ENCODE measurements at regions not wholly inside any gene's neighbourhood (a gene's known extent, or its start where the extent isn't known, plus 50 kb on each side); places are given as distances from the start of the nearest gene placed in this dataset.

GRCh38 chr14:50007123-50007903 lies 109.1 kb downstream of the VCPKMT start:
- TF ChIP-seq POLR2AphosphoS5 (IDR thresholded peaks at IDR 0.05; ENCODE audit: borderline replicate concordance, low read depth, low read length), result no peak
- TF ChIP-seq EZH2 (IDR thresholded peaks at IDR 0.05), result no peak

Data from SK-N-MC (cell line).